ENCODE measurements at regions not wholly inside any gene's neighbourhood (a gene's known extent, or its start where the extent isn't known, plus 50 kb on each side); places are given as distances from the start of the nearest gene placed in this dataset.

DNA sequence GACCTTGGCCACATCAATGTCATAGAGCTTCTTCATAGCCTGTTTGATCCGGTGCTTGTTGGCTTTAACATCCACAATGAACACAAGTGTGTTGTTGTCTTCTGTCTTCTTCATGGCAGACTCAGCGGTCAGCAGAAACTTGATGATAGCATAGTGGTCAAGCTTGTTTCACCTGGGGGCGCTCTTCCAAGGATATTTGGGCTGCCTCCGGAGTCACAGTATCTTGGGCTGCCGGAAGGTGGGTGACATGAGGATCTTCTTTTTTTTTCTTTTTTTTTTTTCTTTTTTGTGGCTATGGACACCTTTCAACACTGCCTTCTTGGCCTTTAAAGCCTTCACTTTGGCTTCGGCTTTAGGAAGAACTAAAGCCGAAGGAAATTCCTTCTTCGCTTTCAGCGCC lies 244.6 kb downstream of the GJA1 start:
- TF ChIP-seq POLR2AphosphoS5 (IDR thresholded peaks at IDR 0.05; ENCODE audit: low read depth) (no peak), CTCF (IDR thresholded peaks at IDR 0.05; ENCODE audit: insufficient read depth, low read length) (no peak), REST (IDR thresholded peaks at IDR 0.05; ENCODE audit: insufficient replicate concordance, low read depth) (no peak), GABPA (IDR thresholded peaks at IDR 0.05; ENCODE audit: low read depth) (no peak), SPI1 (IDR thresholded peaks at IDR 0.05; ENCODE audit: borderline replicate concordance, low read depth) (no peak)
